ENCODE measurements at regions not wholly inside any gene's neighbourhood (a gene's known extent, or its start where the extent isn't known, plus 50 kb on each side); places are given as distances from the start of the nearest gene placed in this dataset.
"Not testable (repeated sequence)": the region's sequence is repeated elsewhere in the genome, so short reads cannot be mapped to it uniquely, and the experiment has no call there.

DNA sequence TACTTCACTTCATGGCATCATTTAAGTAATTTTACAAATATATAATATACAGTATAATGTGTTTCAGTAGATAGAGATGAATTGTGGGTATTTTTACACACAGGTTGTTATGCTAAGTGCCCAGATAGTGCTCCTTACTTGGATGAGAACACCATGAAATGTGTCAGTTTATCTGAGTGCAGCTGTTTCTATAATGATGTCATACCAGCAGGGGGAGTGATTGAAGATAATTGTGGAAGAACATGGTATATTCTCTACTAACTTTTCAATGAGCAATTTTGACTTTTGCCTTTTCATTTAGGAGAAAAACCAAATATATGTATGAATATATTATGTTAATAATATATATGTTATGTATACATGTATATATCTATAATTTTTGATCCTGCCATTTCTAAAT lies 221.6 kb downstream of the LRRK2 start:
- H3K9me3 ChIP-seq, result no peaks in the 10 kb centered on the region
- H3K4me1 ChIP-seq, result no peaks in the 10 kb centered on the region
- H3K36me3 ChIP-seq, result no peaks in the 10 kb centered on the region
- no peak for DNase-seq (ENCODE audit: low spot score in 2 of 2)
- H3K27ac ChIP-seq, result no peak overlapping the region
- intact Hi-C loops (cut with DNase I), result no loop called here
- no peaks in the 10 kb centered on the region for H3K27me3 ChIP-seq
- TF ChIP-seq, protein P1, sequence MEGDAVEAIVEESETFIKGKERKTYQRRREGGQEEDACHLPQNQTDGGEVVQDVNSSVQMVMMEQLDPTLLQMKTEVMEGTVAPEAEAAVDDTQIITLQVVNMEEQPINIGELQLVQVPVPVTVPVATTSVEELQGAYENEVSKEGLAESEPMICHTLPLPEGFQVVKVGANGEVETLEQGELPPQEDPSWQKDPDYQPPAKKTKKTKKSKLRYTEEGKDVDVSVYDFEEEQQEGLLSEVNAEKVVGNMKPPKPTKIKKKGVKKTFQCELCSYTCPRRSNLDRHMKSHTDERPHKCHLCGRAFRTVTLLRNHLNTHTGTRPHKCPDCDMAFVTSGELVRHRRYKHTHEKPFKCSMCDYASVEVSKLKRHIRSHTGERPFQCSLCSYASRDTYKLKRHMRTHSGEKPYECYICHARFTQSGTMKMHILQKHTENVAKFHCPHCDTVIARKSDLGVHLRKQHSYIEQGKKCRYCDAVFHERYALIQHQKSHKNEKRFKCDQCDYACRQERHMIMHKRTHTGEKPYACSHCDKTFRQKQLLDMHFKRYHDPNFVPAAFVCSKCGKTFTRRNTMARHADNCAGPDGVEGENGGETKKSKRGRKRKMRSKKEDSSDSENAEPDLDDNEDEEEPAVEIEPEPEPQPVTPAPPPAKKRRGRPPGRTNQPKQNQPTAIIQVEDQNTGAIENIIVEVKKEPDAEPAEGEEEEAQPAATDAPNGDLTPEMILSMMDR (IDR thresholded peaks at IDR 0.05), result no peak
- no peak overlapping the region for H3K4me3 ChIP-seq

DNA sequence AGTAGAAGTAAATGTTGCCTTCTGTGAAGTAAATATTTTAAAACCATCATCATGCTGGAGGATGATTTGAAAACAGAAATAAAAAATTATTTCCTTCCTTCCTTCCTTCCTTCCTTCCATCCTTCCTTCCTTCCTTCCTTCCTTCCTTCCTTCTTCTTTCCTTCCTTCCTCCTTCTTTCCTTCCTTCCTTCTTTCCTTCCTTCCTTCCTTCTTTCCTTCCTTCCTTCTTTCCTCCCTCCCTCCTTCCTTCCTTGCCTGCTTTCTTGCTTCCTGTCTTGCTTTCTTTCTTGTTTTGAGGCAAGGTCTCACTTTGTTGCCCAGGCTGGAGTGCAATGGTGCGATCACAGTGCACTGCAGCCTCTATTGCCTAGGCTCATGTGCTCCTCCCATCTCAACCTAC lies 223.7 kb downstream of the LRRK2 start:
- H3K4me3 ChIP-seq; H3K27me3 ChIP-seq; H3K36me3 ChIP-seq; H3K4me1 ChIP-seq; H3K27ac ChIP-seq; DNase-seq (ENCODE audit: low spot score in 2 of 2); intact Hi-C loops (cut with DNase I); H3K9me3 ChIP-seq: not testable (repeated sequence)

DNA sequence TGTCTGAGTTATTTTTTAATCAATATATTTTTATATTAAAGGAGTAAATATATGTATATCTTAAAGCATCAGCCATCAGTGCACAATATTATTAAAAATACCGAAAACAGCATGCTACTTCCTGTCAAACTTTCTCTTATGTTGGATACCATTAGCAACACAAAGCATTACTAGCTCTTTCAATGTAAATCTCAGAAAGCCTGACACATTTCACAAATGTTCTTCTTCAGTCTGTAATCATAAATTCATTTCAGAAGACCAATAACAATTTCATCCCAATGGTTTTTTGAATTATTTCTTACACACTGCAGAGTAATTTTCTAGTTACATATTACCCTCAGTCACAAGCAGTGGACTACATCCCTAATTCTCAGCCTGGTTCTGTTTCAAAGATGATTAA lies 226.9 kb downstream of the LRRK2 start:
- Histone ChIP-seq H3K27ac (no peak overlapping the region), H3K9me3 (no peaks in the 10 kb centered on the region), H3K4me1 (no peaks in the 10 kb centered on the region), H3K27me3 (no peaks in the 10 kb centered on the region), H3K36me3 (no peaks in the 10 kb centered on the region), H3K4me3 (no peak overlapping the region)
- intact Hi-C loops (cut with DNase I), result no loop called here
- TF ChIP-seq, protein P1 (IDR thresholded peaks at IDR 0.05), result no peak
- DNase-seq (ENCODE audit: low spot score in 2 of 2), result no peak

DNA sequence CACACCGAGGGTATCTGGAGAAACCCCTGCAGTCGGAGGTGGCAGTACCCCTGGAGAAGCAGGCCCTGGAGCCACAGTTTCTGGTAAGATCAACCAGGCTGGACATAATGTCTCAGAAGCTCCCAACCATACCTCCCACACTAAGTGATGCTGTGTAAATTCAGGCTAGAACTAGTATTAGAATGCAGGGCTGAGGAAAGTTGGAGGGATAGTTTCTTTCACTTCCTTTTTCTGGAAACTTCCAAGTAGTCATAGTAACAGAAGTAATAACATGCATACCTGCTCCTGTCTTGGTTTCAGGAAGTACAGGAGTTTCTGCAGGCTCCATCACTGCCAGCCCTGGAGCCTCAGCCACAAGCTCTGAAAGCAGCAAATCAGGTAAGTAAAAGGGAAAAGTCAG lies 228.1 kb upstream of the CNTN1 start:
- DNase-seq (ENCODE audit: low spot score in 2 of 2), result no peak
- intact Hi-C loops (cut with DNase I), result no loop called here
- Histone ChIP-seq H3K9me3 (no peaks in the 10 kb centered on the region), H3K4me3 (no peak overlapping the region), H3K36me3 (no peaks in the 10 kb centered on the region), H3K27me3 (no peaks in the 10 kb centered on the region), H3K4me1 (no peaks in the 10 kb centered on the region), H3K27ac (no peak overlapping the region)
- TF ChIP-seq, protein P1 (IDR thresholded peaks at IDR 0.05), result no peak

DNA sequence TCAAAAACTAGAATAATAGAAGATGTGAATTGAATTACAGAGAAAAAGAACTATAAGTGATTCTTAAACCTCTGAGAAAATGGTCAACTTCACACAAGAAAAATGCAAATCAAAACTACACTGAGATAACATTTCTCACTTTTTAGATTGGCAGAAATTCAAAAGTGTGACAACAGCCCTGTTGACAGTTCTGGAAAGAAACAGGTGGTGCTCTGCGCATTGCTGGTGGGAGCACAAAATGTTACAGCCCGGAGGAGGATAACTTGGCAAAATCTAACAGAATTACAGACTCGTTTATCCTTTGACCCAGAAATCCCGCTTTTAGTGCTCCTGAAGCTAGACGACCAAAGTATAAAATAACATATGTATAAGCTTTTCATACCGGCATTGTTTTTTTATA lies 222.5 kb upstream of the CNTN1 start:
- TF ChIP-seq, protein P1 (IDR thresholded peaks at IDR 0.05), result no peak
- H3K4me3 ChIP-seq, result no peak overlapping the region
- H3K27me3 ChIP-seq, result no peaks in the 10 kb centered on the region
- no peaks in the 10 kb centered on the region for H3K36me3 ChIP-seq
- intact Hi-C loops (cut with DNase I), result no loop called here
- H3K4me1 ChIP-seq, result no peaks in the 10 kb centered on the region
- H3K27ac ChIP-seq, result no peak overlapping the region
- H3K9me3 ChIP-seq, result no peaks in the 10 kb centered on the region
- no peak for DNase-seq (ENCODE audit: low spot score in 2 of 2)

DNA sequence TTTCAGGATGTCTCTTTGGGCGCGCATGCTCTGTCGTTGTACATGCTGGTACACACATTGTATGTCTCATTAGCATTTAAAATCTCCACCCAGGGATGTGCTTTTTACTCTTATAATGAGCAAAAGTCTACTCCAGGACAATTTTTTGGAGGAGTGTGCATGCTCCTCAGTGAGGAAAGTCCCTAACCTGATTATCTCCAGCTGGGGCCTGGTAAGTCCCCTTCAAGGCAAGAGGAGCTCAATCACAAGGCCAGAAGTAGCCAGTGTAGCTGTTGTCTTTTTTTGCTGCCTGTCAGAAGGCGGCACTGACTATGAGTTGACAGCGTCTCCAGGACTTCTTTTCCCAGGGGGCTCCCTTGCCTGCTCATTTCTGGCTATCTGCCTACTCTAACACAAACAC lies 218.3 kb upstream of the CNTN1 start:
- Histone ChIP-seq H3K27ac (no peak overlapping the region), H3K9me3 (no peaks in the 10 kb centered on the region), H3K4me3 (no peak overlapping the region), H3K36me3 (no peaks in the 10 kb centered on the region), H3K4me1 (no peaks in the 10 kb centered on the region), H3K27me3 (no peaks in the 10 kb centered on the region)
- intact Hi-C loops (cut with DNase I), result no loop called here
- DNase-seq (ENCODE audit: low spot score in 2 of 2), result no peak
- TF ChIP-seq, protein P1 (IDR thresholded peaks at IDR 0.05), result no peak

Measured in ascending aorta (tissue), 2 donors.